Fibroblast of skin of scalp (primary cell): ENCODE measurements at regions not wholly inside any gene's neighbourhood (a gene's known extent, or its start where the extent isn't known, plus 50 kb on each side); places are given as distances from the start of the nearest gene placed in this dataset.

Experiments used
- DNase-seq: peaks from one replicate; pipeline ENCODE4 v3.0.0-alpha.2; 2013

GRCh38 chr14:99081880-99082279 lies 190.1 kb downstream of the BCL11B start:
- DNase-seq, result no peak

GRCh38 chr14:99093532-99094517 lies 178.2 kb downstream of the BCL11B start:
- no peak for DNase-seq

- DNase-seq, result no peak
Measured at GRCh38 chr14:99094901-99095300, 177.1 kb downstream of the BCL11B start.

- DNase-seq, result no peak
Measured at GRCh38 chr14:99095369-99095768, 176.6 kb downstream of the BCL11B start.

- DNase-seq, result no peak
Measured at GRCh38 chr14:99098199-99098598, 173.8 kb downstream of the BCL11B start.

GRCh38 chr14:99099051-99099787 lies 172.8 kb downstream of the BCL11B start:
- DNase-seq, result no peak

- DNase-seq, result no peak
Measured at GRCh38 chr14:99100497-99101270, 171.3 kb downstream of the BCL11B start.

- DNase-seq, result no peak
Measured at GRCh38 chr14:99101855-99102461, 170.0 kb downstream of the BCL11B start.

GRCh38 chr14:99116741-99117295 lies 155.2 kb downstream of the BCL11B start:
- DNase-seq, result no peak

GRCh38 chr14:99117671-99118045 lies 154.3 kb downstream of the BCL11B start:
- no peak for DNase-seq

- peak; percentile 31 for DNase-seq
Measured at GRCh38 chr14:99118046-99118721, 153.8 kb downstream of the BCL11B start.

GRCh38 chr14:99118946-99119345 lies 153.1 kb downstream of the BCL11B start:
- no peak for DNase-seq
